HG03103 (cell line): ENCODE measurements at regions not wholly inside any gene's neighbourhood (a gene's known extent, or its start where the extent isn't known, plus 50 kb on each side); places are given as distances from the start of the nearest gene placed in this dataset.
"Not testable (repeated sequence)": the region's sequence is repeated elsewhere in the genome, so short reads cannot be mapped to it uniquely, and the experiment has no call there.

Source experiments
- ATAC-seq: cut with Tn5 transposase; IDR thresholded peaks from one replicate; pipeline ENCODE4 v1.9.1; 2021; ENCODE audit warnings: low read depth; ENCODE audit not compliant: unreplicated experiment

- ATAC-seq, result no peak
Measured at GRCh38 chr14:28272270-28272669, 494.3 kb upstream of the FOXG1 start.

DNA sequence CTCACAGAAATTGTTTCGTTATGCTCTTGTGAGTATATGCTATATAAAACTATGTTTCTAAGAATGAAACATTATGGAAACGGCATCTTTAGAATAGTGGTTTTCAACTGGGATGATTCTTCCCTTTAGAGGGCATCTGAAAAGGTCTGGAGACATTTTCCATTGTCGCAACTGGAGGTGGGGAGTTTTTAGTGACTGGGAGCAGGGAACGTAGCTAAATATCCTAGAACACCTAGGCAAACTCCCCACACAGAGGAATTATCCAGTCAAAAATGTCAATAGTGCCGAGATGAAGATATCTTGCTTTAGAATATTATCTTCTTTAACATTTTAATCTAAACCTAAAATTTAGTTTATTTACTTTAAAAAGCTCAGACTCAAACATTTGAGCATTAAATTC, 486.1 kb upstream of the FOXG1 start:
- no peak for ATAC-seq

DNA sequence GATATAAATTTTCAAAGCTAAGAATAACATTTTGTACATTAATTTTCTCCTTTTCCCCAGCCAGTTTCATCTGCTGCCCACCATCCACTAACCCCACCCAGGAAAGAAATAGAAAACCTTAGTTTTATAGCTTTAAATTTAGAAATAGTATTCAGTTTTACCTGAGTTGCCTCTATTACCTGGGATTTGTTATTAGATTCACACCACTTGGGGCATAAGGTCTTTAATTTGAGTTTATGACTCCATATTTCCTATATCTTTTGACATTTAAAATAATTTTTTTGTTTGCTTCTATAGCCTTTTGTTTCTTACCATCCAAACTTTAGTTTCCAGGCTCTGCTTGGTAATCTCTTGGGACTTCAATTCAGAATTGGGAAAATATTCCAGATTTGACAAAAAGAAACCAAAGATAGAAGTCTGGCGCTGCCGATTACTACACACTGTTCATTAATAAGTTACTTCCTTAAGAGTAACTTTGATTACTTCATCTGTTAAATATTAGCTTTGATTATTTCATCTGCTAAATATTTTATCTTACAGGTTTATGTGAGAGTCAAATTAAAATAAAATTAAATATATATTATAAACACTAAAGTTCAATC, 485.5 kb upstream of the FOXG1 start:
- no peak for ATAC-seq

DNA sequence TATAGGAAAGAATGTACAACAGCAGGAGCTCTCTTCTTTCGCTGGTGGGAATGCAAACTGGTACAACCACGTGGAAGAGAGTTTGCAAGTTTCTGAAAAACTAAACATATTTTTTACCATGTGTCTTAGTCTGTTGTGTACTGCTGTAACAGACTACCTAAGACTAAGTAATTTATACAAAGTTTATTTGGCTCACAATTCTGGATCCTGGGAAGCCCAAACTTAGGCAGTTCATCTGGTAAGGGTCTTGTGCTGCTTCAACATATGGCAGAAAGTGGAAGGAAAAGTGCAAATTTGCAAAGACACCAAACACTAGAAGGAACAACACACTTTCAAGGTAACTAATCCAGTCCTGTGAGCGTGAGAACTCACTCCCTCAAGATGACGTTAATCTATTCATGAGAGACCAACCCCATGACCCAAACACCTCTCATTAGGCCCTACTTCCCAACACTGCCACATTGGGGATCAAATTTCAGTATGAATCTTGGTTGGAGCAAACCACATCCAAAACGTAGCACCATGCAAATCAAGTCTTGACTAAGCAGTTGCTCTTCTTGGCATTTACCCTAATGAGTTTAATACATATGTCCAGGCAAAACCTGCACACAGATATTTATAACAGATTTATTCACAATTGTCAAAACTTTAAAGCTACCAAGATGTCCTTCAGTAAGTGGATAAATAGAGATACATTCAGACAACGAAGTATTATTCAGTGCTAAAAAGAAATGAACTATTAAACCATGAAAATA, 481.9 kb upstream of the FOXG1 start:
- ATAC-seq, result no peak

DNA sequence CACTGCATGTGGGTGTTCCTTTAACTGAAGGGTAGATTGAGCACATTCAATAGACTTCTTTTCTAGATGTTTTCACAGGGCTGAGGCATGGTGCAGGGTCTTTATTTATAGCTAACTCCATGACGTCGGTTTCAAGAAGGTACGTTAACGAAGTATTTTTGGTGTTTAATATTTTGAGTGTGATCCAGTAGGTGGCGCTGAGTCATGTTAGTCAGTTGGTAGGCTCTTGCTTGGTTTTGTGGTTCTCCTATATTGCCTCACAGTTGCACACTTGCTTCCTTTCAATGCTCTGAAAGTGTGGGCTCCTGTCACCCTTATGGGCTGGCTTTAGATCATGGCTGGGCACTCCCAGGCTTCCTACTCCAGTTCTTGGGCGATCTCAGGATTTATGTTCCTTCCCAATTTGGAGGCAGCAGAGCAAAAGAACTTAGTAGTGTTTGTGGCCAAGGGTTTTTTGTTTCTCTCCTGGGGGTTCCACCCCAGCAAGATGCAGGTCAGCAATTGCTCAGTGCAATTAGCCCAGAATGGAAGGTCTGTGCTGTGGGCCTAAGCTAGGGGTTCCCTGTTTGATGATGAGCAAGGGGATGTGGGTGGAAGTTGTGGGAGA, 471.6 kb upstream of the FOXG1 start:
- ATAC-seq, result no peak

GRCh38 chr14:28297559-28297958, 469.0 kb upstream of the FOXG1 start:
- ATAC-seq, result no peak

DNA sequence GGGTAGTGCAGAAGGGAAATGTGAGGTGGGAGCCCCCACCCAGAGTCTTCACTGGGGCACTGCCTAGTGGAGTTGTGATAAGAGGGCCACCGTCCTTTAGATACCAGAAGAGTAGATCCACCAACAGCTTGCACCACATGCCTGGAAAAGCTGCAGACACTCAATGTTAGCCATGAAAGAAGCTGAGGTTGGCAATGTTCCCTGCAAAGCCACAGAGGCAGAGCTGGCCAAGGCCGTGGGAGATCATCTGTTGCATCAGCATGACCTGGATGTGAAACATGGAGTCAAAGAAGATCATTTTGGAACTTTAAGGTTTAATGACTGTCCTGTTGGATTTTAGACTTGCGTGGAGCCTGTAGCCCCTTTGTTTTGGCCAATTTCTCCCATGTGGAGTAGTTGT, 468.4 kb upstream of the FOXG1 start:
- ATAC-seq, result no peak

DNA sequence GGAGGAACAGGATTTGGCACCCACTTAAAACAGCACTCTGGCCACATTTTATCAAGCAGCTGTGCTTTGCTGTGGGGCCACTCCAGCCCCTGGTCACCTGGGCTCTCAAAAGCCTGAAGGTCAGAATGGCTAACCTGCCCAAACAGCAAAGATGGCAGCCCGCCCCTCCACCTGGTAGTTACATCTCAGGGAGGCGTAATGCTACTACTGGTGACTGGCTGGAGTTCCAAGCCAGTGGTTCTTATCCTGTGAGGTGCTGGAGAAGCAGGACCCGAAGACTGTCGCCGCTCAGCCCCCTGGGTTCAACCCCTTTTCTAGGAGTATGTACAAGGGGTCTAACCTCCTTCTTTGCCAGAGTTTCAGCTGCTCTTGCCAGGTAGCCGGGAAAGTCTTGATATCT, 467.4 kb upstream of the FOXG1 start:
- no peak for ATAC-seq

GRCh38 chr14:28300356-28300755, 466.2 kb upstream of the FOXG1 start:
- ATAC-seq, result no peak

DNA sequence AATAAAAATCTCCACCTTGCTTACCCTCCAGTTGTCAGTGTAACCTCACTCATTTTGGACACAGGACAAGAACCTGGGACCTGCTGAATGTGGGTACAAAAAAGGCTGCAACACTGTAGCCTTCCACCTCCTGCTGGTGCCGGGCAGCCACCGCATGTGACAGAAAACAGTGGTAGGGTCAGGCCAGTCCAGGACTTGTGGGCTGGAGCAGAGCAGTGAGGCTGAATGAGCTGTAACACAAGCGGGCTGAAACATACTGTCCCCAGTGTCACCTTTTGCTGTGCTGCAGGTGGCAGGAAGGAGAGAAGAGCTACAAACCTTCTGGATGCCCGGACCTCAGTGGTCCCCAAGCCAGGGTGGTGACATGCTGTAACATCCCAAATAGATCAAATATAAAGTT, 465.4 kb upstream of the FOXG1 start:
- no peak for ATAC-seq

GRCh38 chr14:28303248-28303647, 463.3 kb upstream of the FOXG1 start:
- no peak for ATAC-seq

GRCh38 chr14:28305938-28306337, 460.6 kb upstream of the FOXG1 start:
- ATAC-seq, result no peak

GRCh38 chr14:28307506-28307905, 459.1 kb upstream of the FOXG1 start:
- ATAC-seq, result no peak

DNA sequence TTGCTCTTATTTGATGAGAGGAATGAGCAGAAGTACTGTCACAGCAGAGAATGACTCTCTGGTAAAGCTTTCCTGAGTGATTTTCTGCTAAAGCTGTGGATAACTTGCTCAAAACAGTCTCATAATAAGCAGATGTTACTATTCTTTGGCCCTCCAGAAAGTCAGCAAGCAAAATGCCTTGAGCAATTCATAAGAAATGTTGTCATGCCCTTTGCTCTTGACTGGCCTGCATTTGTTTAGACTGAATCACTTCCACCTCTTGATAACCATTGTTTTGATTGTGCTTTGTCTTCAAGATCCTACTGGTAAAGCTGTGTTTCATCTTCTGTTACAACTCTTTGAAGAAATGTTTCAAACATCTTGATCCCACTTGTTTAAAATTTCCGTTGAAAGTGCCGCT, 457.9 kb upstream of the FOXG1 start:
- no peak for ATAC-seq

DNA sequence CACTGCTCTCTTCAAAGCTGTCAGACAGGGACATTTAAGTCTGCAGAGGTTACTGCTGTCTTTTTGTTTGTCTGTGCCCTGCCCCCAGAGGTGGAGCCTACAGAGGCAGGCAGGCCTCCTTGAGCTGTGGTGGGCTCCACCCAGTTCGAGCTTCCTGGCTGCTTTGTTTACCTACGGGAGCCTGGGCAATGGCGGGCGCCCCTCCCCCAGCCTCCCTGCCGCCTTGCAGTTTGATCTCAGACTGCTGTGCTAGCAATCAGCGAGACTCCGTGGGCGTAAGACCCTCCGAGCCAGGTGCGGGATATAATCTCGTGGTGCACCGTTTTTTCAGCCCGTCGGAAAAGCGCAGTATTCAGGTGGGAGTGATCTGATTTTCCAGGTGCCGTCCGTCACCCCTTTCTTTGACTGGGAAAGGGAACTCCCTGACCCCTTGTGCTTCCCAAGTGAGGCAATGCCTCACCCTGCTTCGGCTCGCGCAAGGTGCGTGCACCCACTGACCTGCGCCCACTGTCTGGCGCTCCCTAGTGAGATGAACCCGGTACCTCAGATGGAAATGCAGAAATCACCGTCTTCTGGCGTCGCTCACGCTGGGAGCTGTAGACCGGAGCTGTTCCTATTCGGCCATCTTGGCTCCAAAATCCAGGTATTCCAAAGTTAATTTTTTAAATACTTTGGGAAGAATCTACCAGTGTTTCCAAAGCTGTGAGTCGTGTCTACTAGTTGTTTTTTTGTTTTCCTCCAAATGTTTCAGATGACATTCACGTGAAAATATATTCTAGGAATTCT, 448.5 kb upstream of the FOXG1 start:
- not testable (repeated sequence) for ATAC-seq

DNA sequence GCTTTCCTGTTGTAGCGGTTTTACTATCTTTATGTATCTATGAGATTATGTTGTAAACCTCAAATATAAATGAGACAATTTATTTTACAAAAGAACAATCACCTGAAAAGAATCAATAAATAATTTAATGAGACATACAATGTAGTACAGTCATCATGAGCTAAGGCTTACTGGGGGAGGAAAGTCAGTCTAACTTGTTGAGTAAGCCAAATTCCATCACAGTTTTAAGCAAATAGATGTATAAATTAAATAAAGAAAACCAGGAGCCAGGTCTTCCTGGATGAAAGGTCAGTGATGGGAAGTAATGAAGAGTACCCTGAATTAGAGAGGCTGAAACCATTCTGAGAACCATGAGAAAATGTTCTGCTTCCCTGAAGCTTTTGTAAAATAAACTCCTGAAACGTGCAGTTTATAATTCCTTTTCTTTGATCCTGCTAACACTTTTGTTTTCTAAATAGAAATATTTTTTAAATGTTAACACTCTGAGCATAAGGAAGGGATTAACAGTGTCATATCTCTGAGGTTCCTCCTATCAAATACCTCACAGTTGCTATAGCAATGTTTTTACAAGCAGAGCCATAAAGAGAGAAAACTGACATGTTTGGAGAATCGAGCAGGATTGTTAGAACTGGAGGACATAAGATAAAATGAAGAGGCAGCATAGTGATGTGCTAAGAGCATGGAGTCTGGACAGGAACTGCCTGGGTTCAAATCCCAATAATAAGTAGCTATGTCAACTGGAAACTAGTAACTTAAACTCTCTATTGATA, 444.9 kb upstream of the FOXG1 start:
- no peak for ATAC-seq

DNA sequence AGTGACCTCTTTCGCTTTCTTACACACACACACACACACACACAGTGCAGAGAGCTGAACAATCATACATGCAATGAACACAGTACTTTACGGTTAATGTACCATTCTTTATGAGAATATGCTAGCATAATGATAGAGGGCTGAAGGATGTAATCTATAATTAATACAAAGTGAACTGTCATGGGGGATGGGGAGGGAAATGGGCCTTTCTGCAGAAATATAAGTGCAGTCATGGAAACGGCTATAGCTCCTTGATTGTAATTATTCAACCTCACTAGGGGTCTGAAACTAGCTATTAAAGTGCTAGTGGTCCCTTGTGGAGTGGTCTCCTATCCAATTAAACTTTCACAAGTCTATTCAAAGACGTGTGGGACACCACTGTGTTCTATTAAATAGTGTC, 443.2 kb upstream of the FOXG1 start:
- no peak for ATAC-seq

DNA sequence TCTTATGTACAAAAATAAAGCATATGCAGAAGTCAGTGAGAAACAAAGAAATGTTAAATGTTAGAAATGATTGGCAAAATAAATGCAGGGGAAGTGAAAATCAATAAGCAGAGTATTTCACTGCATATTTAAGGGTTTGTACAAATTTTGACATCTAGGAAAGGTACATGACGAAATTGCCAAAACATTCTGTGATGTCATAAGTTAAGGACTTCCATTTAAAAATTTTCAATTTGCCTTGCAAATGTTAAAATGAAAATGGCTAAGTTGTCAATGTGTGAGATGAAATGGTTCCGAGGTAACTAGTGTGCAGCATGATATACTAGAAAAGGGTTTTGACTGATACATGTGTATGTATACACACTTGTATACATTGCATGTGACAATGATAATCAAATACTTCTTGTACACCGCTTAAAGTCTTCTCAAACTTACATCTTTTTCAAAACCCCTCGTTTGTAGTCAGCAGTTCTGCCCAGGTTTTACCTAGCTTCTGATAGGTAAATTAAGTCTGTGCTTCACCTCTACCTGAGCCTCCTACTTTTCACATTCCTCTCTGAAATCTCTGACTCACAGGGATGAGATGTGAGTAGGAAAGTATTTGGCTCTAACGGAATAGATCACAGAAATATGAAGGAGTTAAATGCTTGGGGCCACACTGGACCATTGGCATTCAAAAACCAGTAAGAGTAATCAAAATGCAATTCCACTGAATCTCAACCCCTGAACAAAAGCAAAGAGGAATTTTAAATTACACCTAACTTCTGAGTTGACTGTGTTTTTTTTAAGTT, 442.4 kb upstream of the FOXG1 start:
- ATAC-seq, result no peak

DNA sequence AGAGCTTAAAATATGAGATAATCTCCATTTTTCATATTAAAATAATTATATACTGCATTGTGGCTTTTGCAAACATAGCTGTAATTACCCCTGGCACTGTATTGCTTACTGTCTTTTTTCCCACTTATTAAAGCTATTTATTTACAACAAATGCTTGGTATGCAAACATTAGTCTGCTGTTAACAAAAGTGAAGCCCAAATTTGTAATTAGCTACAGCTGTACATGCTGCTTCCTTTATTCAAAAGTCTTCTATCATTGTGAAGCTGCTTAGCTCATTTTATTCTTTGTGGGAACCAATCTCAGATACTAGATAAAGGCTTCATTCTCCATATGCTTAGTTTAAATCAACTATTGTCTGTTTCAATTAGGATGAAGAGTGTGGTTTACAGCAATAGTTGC, 425.8 kb upstream of the FOXG1 start:
- ATAC-seq, result no peak

GRCh38 chr14:28344381-28344780, 422.2 kb upstream of the FOXG1 start:
- ATAC-seq, result no peak
